IPS-15b (cell line): ENCODE measurements at regions not wholly inside any gene's neighbourhood (a gene's known extent, or its start where the extent isn't known, plus 50 kb on each side); places are given as distances from the start of the nearest gene placed in this dataset.

ENCODE experiments used
- H3K27me3 ChIP-seq: one replicate; pipeline ENCODE4 v1.6.1; 2013; ENCODE audit warnings: low read length; ENCODE audit not compliant: control insufficient read depth, insufficient read depth
- H3K36me3 ChIP-seq: one replicate; pipeline ENCODE4 v1.6.1; 2013; ENCODE audit warnings: low read length; ENCODE audit not compliant: control insufficient read depth, insufficient read depth
- H3K4me1 ChIP-seq: one replicate; pipeline ENCODE4 v1.6.1; 2013; ENCODE audit warnings: mild to moderate bottlenecking, low read length; ENCODE audit not compliant: control insufficient read depth, insufficient read depth
- H3K4me3 ChIP-seq: one replicate; pipeline ENCODE4 v1.5.1; 2013; ENCODE audit warnings: low read depth, low read length
- H3K9ac ChIP-seq: one replicate; pipeline ENCODE4 v1.6.1; 2013; ENCODE audit warnings: low read depth, mild to moderate bottlenecking, low read length
- H3K9me3 ChIP-seq: one replicate; pipeline ENCODE4 v1.6.1; 2013; ENCODE audit warnings: mild to moderate bottlenecking, low read length; ENCODE audit not compliant: control insufficient read depth, insufficient read depth

DNA sequence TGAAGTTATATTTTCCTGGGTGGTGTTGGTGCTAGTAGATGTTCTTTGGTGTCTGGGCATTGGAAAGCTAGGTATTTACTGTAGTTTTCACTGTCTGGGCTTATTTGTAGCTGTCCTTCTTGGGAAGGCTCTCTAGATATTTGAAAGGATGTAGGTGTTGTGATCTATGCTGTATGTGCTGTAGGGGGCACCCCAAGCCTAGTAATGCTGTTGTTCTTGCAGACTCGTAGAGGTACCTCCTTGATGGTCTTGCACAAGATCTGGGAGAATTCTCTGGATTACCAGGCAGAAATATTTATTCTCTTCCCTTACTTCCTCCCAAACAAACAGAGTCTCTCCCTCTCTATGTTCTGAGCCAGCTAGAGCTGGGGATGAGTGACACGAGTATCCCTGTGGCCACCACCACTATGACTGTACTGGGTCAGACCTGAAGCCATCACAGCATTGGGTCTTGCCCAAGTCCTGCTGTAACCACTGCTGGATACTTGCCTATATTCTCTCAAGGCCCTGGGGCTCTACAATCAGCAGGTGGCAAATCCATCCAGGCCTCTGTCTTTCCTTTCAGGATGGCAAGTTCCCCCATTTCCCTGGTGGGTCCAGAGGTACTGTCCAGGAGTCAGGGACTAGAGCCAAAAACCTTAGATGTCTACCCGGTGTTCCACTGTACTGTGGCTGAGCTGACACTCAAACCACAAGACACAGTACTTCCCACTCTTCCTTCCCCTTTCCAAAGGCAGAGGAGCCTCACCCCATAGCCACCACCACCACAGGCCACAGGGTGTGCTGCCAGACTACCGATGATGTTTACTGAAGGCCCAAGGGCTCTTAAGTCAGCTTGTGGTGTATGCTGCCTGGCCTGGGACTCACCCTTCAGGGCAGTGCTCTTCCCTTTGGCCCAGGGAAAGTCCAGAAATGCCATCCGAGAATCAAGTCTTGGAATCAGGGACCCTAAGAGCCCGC is 195.2 kb upstream of the DPPA4 start:
- no peak overlapping the region for H3K9ac ChIP-seq
- H3K4me3 ChIP-seq: no peak overlapping the region
- no peaks in the 10 kb centered on the region for H3K4me1 ChIP-seq
- H3K36me3 ChIP-seq: no peaks in the 10 kb centered on the region
- no peaks in the 10 kb centered on the region for H3K9me3 ChIP-seq
- H3K27me3 ChIP-seq: no peaks in the 10 kb centered on the region

DNA sequence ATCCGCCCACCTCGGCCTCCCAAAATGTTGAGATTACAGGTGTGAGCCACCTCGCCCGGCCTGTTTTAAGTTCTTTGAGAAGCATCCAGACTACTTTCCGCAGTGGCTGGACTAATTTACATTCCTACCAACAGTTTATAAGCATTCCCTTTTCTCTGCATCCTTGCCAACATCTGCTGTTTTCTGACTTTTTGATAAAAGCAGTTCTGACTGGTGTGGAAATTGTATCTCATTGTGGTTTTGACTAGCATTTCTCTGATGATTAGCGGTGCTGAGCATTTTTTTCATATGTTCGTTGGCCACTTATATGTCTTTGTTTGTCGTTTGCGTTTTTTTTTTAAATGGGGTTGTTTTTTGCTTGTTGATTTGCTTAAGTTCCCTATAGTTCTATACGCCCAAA is 208.4 kb upstream of the DPPA4 start:
- Histone ChIP-seq H3K9ac (no peak overlapping the region), H3K36me3 (no peaks in the 10 kb centered on the region), H3K4me3 (no peak overlapping the region), H3K9me3 (no peaks in the 10 kb centered on the region), H3K27me3 (no peaks in the 10 kb centered on the region), H3K4me1 (no peaks in the 10 kb centered on the region)

DNA sequence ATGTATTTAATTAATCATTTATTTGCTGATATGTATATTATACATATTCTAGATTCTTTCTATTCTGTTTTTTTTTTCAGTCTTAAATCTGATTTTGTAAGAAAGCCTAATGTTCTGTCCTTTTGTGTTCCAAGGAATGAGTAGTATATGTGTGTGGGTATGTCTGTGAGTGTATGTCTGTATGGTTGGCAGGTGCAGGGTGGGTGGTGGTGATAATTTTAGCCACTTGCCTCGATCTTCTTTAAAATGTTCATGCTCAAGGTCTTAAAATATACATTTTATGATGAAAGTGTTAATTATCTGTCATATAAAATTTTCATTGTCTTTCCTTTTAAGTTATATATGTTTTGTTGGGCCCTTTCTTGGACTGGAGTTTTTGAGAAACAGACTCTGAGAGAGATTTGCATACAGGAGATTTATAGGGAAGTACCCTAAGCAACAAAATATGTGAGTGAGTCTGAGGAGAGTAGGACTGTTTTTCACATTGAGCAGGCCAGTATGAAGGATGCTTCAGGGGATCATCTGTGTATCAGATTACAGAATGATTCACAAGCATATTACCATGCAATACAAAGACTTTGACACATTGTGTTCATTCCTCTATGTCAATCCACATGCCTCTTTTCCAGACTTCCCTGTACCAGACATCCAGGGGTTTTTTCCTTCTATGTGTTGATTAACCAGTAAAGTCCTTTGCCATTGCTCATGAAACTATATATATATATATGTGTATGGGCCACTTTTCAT is 211.0 kb upstream of the DPPA4 start:
- H3K36me3 ChIP-seq: no peaks in the 10 kb centered on the region
- H3K9ac ChIP-seq: no peak overlapping the region
- no peaks in the 10 kb centered on the region for H3K9me3 ChIP-seq
- H3K4me3 ChIP-seq: no peak overlapping the region
- no peaks in the 10 kb centered on the region for H3K27me3 ChIP-seq
- H3K4me1 ChIP-seq: no peaks in the 10 kb centered on the region

DNA sequence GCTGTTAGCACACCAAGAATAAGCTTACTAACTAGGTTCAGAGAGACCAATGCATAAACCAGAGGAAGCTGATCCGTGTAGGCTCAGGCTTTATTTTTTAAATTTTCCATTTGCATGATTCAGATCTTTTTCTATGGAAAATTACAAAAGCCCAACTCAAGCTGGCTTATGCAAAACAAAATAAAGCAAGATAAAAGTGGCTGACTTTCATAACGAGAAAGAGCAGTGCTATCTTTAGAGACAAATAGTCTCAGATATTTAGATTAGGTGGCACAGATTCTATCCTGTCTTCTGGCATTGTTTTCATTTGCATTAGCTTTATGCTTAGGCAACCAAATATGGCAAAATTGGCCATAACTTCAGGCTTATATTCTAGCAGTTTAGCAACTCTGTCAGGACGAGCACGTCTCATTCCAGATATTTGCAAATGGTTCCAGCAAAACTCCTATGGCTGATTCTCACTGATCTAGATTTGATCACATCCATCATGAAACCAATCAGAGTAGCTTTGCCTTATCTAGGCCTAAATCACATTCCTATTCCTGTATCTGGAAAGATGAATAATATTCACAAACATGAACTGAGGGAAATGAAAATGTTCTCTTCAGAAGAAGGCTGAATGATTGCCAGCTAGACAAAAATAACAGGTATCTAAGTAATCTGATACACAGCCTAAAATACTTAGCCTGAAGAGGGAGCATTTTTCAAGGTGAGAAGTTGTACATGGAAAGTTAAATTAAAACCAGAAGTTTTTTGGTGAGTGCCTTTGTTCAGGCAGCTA is 216.4 kb upstream of the DPPA4 start:
- Histone ChIP-seq H3K4me3 (no peak overlapping the region), H3K4me1 (no peaks in the 10 kb centered on the region), H3K27me3 (no peaks in the 10 kb centered on the region), H3K9me3 (no peaks in the 10 kb centered on the region), H3K36me3 (no peaks in the 10 kb centered on the region), H3K9ac (no peak overlapping the region)

DNA sequence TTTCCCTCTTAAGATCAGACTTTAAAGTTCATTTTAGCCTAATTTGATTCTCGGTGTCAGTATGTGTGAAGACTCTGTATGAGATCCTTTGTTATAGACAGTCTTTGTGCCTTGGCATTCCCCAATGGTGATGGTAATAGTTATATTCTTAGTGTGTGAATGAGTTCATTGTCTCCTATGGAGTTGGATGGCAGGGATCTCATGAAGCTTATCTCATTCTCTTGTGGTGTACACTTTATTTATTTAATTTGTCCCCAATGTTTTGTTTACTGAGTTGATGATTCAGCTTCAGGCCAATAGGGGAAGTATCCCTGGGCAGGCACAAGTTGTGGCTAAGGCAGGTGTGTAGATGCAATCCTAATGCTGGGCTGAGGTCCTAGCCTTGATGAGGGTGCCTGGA is 222.0 kb upstream of the DPPA4 start:
- Histone ChIP-seq H3K9me3 (no peaks in the 10 kb centered on the region), H3K4me3 (no peak overlapping the region), H3K4me1 (no peaks in the 10 kb centered on the region), H3K27me3 (no peaks in the 10 kb centered on the region), H3K9ac (no peak overlapping the region), H3K36me3 (no peaks in the 10 kb centered on the region)

DNA sequence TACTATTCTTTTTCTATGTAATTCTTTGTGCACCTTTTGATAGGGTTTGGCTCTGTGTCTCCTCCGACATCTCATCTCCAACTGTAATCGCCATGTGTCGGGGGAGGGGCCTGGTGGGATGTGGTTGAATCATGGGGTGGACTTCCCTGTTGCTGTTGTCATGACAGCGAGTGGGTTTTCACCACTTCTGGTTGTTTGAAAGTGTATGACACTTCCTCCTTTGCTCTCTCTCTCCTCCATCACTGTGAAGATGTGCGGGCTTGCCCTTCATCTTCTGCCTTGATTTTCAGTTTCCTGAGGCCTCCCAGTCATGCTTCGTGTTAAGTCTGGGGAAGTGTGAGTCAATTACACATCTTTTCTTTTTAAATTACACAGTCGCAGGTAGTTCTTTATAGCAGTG is 225.8 kb upstream of the DPPA4 start:
- H3K9ac ChIP-seq: no peak overlapping the region
- no peaks in the 10 kb centered on the region for H3K36me3 ChIP-seq
- H3K4me1 ChIP-seq: no peaks in the 10 kb centered on the region
- no peaks in the 10 kb centered on the region for H3K9me3 ChIP-seq
- no peaks in the 10 kb centered on the region for H3K27me3 ChIP-seq
- H3K4me3 ChIP-seq: no peak overlapping the region

DNA sequence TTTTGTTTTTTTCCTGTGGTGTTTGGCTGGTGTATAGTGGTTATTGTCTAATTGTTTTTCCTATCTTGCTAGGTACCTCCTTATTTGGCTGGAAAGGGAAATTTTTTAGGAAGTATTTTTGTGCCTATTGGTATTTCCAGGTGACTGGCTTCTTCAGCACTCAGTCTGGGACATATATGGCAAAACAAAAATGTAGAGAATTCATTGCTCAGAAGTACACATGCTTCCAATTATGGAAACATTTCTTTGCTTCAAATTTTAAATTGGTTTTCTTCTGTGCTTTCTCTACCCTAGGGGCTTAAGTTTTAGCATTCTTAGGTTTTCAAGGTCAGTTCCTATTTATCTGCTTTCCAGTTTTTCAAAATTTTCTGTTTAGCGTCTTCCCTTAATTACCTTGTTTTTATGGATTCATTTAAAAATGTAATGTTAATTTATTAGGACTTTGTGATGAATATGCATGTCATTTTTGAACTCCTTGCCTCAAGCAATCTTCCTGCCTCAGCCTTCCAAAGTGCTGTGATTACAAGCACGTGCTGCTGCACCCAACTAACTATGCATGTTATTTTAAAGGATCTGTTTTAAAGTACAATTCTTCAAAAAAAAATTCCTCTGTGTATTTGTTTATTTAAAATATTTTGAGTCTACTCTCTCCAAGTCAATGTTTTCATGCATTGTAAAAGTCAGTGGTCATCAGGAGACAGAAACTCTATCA is 231.9 kb upstream of the DPPA4 start:
- no peaks in the 10 kb centered on the region for H3K4me1 ChIP-seq
- H3K9me3 ChIP-seq: no peaks in the 10 kb centered on the region
- H3K27me3 ChIP-seq: no peaks in the 10 kb centered on the region
- no peak overlapping the region for H3K4me3 ChIP-seq
- H3K9ac ChIP-seq: no peak overlapping the region
- H3K36me3 ChIP-seq: no peaks in the 10 kb centered on the region

DNA sequence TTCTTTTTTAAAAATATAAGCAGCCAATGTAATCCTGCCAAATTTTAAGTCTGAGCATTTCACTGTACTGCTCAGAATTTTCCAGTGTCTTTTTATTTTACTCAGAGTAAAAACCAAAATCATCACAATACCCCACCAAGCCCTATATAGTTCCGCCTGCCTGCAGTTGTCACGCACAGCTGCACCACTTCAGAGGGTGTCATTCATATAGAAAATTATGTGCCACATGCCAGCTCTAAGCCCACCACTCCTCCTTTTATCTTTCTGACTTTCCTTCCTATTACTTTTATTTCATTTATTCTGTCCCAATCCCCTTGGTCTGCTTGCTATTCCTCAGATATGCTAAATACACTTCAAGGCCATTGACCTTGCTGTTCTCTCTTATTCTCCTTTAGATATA is 233.1 kb upstream of the DPPA4 start:
- Histone ChIP-seq H3K27me3 (no peaks in the 10 kb centered on the region), H3K4me3 (no peak overlapping the region), H3K9ac (no peak overlapping the region), H3K36me3 (no peaks in the 10 kb centered on the region), H3K9me3 (no peaks in the 10 kb centered on the region), H3K4me1 (no peaks in the 10 kb centered on the region)

DNA sequence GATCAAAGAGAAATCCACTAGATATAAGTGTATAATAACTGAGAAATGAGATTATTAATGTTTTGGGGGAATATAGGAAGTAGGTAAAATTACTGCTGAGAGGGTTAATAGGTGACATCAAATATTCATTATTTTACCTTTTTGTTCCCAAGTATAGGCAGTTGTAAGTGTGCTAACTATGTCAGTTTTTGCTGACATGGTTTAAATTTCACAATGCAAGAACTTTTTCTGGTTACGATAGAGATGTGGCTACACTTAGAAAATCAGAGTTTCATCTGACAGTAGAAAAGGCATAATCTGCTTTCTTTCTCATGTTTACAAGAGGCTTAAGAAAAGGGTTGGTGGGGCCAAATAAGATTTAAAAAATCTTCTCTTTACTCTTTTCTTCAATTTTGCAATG is 235.0 kb upstream of the DPPA4 start:
- no peaks in the 10 kb centered on the region for H3K4me1 ChIP-seq
- no peak overlapping the region for H3K9ac ChIP-seq
- no peaks in the 10 kb centered on the region for H3K9me3 ChIP-seq
- H3K36me3 ChIP-seq: no peaks in the 10 kb centered on the region
- no peak overlapping the region for H3K4me3 ChIP-seq
- no peaks in the 10 kb centered on the region for H3K27me3 ChIP-seq

DNA sequence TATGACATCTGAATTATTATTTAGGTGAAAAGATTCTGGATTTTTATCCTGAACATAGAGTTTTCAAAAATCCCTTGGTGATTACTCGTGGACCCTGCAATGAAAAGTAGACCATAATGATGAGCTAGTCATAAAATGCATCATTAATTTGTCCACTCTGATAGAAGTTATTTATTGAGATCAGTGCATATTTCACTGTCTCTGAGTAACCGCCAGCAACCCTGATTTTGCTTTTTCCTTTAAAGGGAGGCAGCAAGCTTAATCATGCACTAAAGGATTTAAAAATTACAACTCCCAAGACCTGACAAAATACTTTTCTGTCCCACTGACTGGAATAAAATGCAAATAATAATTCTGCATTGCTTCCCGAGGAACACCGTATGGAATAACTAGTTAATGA is 259.6 kb upstream of the DPPA4 start:
- no peak overlapping the region for H3K9ac ChIP-seq
- no peak overlapping the region for H3K4me3 ChIP-seq
- H3K27me3 ChIP-seq: no peaks in the 10 kb centered on the region
- no peaks in the 10 kb centered on the region for H3K9me3 ChIP-seq
- H3K4me1 ChIP-seq: no peaks in the 10 kb centered on the region
- H3K36me3 ChIP-seq: no peaks in the 10 kb centered on the region

DNA sequence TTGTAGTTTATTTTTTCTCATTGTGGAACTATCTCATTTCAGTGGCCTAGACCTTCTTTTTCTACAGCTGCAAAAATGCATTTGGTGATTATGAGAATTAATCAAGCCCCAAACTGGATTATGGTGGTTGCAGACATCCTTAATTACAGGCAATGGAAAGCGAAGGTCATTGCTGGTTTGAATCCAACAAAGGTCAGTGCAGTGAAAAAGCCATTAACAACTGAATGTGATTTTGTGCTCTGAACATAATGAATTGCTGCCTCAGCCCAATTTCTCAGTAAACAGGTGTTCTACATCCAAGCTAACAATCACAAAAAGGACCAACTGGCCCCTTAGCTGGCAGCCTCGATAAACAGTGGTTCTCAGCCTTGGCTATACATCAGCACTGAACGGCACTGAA is 260.1 kb upstream of the DPPA4 start:
- Histone ChIP-seq H3K4me1 (no peaks in the 10 kb centered on the region), H3K4me3 (no peak overlapping the region)

More for the DNA sequence above, 260.1 kb upstream of the DPPA4 start:
- Histone ChIP-seq H3K27me3 (no peaks in the 10 kb centered on the region), H3K36me3 (no peaks in the 10 kb centered on the region), H3K9ac (no peak overlapping the region), H3K9me3 (no peaks in the 10 kb centered on the region)
